H1 (cell line): ENCODE measurements at regions not wholly inside any gene's neighbourhood (a gene's known extent, or its start where the extent isn't known, plus 50 kb on each side); places are given as distances from the start of the nearest gene placed in this dataset.

Experiments used
- CTCF ChIA-PET: fragments of 300-600 bp; sonication (Branson Sonifier 250); formaldehyde crosslinking; loops from one replicate; lab custom pipeline; 2021; ENCODE audit not compliant: partially characterized antibody; lab: Charles Lee
- POLR2A ChIA-PET: fragments of 300-600 bp; sonication (Branson Sonifier 250); formaldehyde crosslinking; loops from one replicate; lab custom pipeline; 2021; ENCODE audit warnings: inconsistent platforms; ENCODE audit not compliant: partially characterized antibody; lab: Charles Lee
- DNase-seq, 2 experiments: peaks; one replicate each; pipeline versions ENCODE4 v3.0.0 to v3.0.0-alpha.2; 2010 to 2022; ENCODE audit warnings: low spot score in 2 of 2, low read depth in 1 of 2, mixed read lengths in 1 of 2
- FAIRE-seq: peaks from 2 replicates; lab custom pipeline; 2011; peaks lifted over from hg19 to GRCh38; lab: Jason Lieb, UNC
- H2AFZ ChIP-seq: 2 replicates; pipeline ENCODE4 v1.8.1; 2012; ENCODE audit warnings: low read length, inconsistent platforms
- H2AK5ac ChIP-seq: 2 replicates; pipeline ENCODE4 v1.6.1; 2013; ENCODE audit warnings: low read depth, low read length
- H2BK120ac ChIP-seq: replicated peaks from 2 replicates; pipeline ENCODE3; 2013; ENCODE audit warnings: low read depth, low read length, inconsistent platforms
- H2BK12ac ChIP-seq: 2 replicates; pipeline ENCODE4 v1.6.1; 2013; ENCODE audit warnings: low read depth, low read length
- H2BK15ac ChIP-seq: 2 replicates; pipeline ENCODE4 v1.6.1; 2013; ENCODE audit warnings: low read length
- H2BK20ac ChIP-seq: 2 replicates; pipeline ENCODE4 v1.6.1; 2013; ENCODE audit warnings: low read length
- H2BK5ac ChIP-seq: 2 replicates; pipeline ENCODE4 v1.6.1; 2013; ENCODE audit warnings: low read depth, low read length
- H3K14ac ChIP-seq: 2 replicates; pipeline ENCODE4 v1.6.1; 2013; ENCODE audit warnings: inconsistent platforms; ENCODE audit not compliant: insufficient read length
- H3K18ac ChIP-seq: 2 replicates; pipeline ENCODE4 v1.6.1; 2013; ENCODE audit warnings: low read length; ENCODE audit errors: extremely low read depth
- H3K23ac ChIP-seq: 2 replicates; pipeline ENCODE4 v1.6.1; 2013; ENCODE audit warnings: inconsistent platforms; ENCODE audit not compliant: insufficient read length
- H3K23me2 ChIP-seq: 2 replicates; pipeline ENCODE4 v1.6.1; 2013; ENCODE audit warnings: low read depth, low read length
- H3K27ac ChIP-seq: 2 replicates; pipeline ENCODE4 v1.6.1; 2011; ENCODE audit warnings: low read depth, low read length, inconsistent platforms
- H3K27me3 ChIP-seq, 4 experiments: replicated peaks in 1 of 4; 1 replicate in 1 of 4; 2 replicates in 3 of 4; pipeline versions ENCODE4 v1.6.1 to v1.8.1; 2011 to 2013; ENCODE audit warnings: low read length in 3 of 4, mild to moderate bottlenecking in 3 of 4, inconsistent platforms in 2 of 4, mixed read lengths in 2 of 4, moderate library complexity in 1 of 4; ENCODE audit not compliant: control insufficient read depth in 3 of 4, insufficient read depth in 3 of 4; ENCODE audit errors: extremely low read depth in 1 of 4
- H3K36me3 ChIP-seq, 4 experiments: 2 replicates each; pipeline versions ENCODE4 v1.6.1 to v1.8.1; 2011 to 2013; ENCODE audit warnings: mild to moderate bottlenecking in 4 of 4, low read length in 3 of 4, moderate library complexity in 2 of 4, control low read depth in 1 of 4, inconsistent platforms in 1 of 4; ENCODE audit not compliant: insufficient read depth in 4 of 4, control insufficient read depth in 2 of 4
- H3K4ac ChIP-seq: replicated peaks from 2 replicates; pipeline ENCODE3; 2013; ENCODE audit warnings: low read length, low read depth, mixed read lengths, inconsistent platforms; ENCODE audit not compliant: insufficient read length
- H3K4me1 ChIP-seq, 4 experiments: replicated peaks in 1 of 4; 1 replicate in 1 of 4; 2 replicates in 3 of 4; pipeline versions ENCODE4 v1.6.1 to v1.8.1; 2011 to 2013; ENCODE audit warnings: low read length in 3 of 4, inconsistent platforms in 2 of 4, mixed read lengths in 1 of 4; ENCODE audit not compliant: insufficient read depth in 4 of 4, control insufficient read depth in 3 of 4
- H3K4me2 ChIP-seq, 2 experiments: 2 replicates each; pipeline versions ENCODE4 v1.6.1 to v1.8.1; 2011 to 2013; ENCODE audit warnings: low read depth in 2 of 2, low read length in 2 of 2, control low read depth in 1 of 2, inconsistent platforms in 1 of 2, mild to moderate bottlenecking in 1 of 2; ENCODE audit not compliant: insufficient read depth in 1 of 2
- H3K4me3 ChIP-seq, 4 experiments: fragments of 200-600, 300-600 bp in 1 of 4; sonication (generic), shearing (Covaris generic), sonication (Bioruptor Twin) in 1 of 4; 2 replicates each; pipeline versions ENCODE4 v1.5.1 to v1.8.1; 2011 to 2016; ENCODE audit warnings: low read length in 4 of 4, low read depth in 3 of 4, control low read depth in 2 of 4, inconsistent platforms in 2 of 4, mild to moderate bottlenecking in 2 of 4, mixed read lengths in 1 of 4, moderate library complexity in 1 of 4; ENCODE audit not compliant: insufficient read depth in 2 of 4; ENCODE audit errors: extremely low read depth in 1 of 4
- H3K56ac ChIP-seq: replicated peaks from 2 replicates; pipeline ENCODE3; 2013; ENCODE audit warnings: low read depth, mild to moderate bottlenecking, mixed read lengths, low read length, inconsistent platforms; ENCODE audit not compliant: insufficient read length
- H3K79me1 ChIP-seq: 2 replicates; pipeline ENCODE4 v1.6.1; 2013; ENCODE audit warnings: low read depth, low read length, control low read depth
- H3K79me2 ChIP-seq, 2 experiments: 2 replicates each; pipeline versions ENCODE4 v1.6.1 to v1.8.1; 2012 to 2013; ENCODE audit warnings: low read length in 2 of 2, mild to moderate bottlenecking in 2 of 2, inconsistent platforms in 1 of 2; ENCODE audit not compliant: insufficient read depth in 2 of 2, control insufficient read depth in 1 of 2
- H3K9ac ChIP-seq, 4 experiments: replicated peaks in 1 of 4; 1 replicate in 1 of 4; 2 replicates in 3 of 4; pipeline versions ENCODE4 v1.6.1 to v1.8.1; 2011 to 2013; ENCODE audit warnings: low read depth in 3 of 4, low read length in 3 of 4, control low read depth in 2 of 4, mild to moderate bottlenecking in 2 of 4, moderate library complexity in 2 of 4, inconsistent platforms in 1 of 4; ENCODE audit errors: extremely low read depth in 1 of 4
- H3K9me3 ChIP-seq, 2 experiments: 2 replicates each; pipeline versions ENCODE4 v1.6.1 to v1.8.1; 2012 to 2013; ENCODE audit warnings: mild to moderate bottlenecking in 2 of 2, moderate library complexity in 2 of 2, control low read depth in 1 of 2, inconsistent platforms in 1 of 2, low read depth in 1 of 2, low read length in 1 of 2, mixed read lengths in 1 of 2; ENCODE audit not compliant: insufficient read depth in 2 of 2
- H4K20me1 ChIP-seq, 2 experiments: replicated peaks in 1 of 2; 2 replicates each; pipeline versions ENCODE3 to v1.8.1; 2011 to 2013; ENCODE audit warnings: inconsistent platforms in 2 of 2, low read length in 2 of 2, mild to moderate bottlenecking in 1 of 2; ENCODE audit not compliant: insufficient read depth in 2 of 2, control insufficient read depth in 1 of 2
- H4K5ac ChIP-seq: 2 replicates; pipeline ENCODE4 v1.6.1; 2013; ENCODE audit warnings: low read length, low read depth, mixed read lengths, inconsistent platforms; ENCODE audit not compliant: insufficient read length
- H4K8ac ChIP-seq: 2 replicates; pipeline ENCODE4 v1.8.0; 2013; ENCODE audit warnings: mild to moderate bottlenecking, moderate library complexity, low read length, inconsistent platforms; ENCODE audit not compliant: insufficient read depth; ENCODE audit errors: extremely low read depth
- H4K91ac ChIP-seq: replicated peaks from 2 replicates; pipeline ENCODE3; 2013; ENCODE audit warnings: low read length, mixed read lengths, inconsistent platforms; ENCODE audit not compliant: insufficient read length
- BRCA1 ChIP-seq: IDR thresholded peaks from 2 replicates; pipeline ENCODE4 v1.6.1; 2012; ENCODE audit warnings: low read depth, low read length, improper control_type of control experiment
- CHD2 ChIP-seq: IDR thresholded peaks from 2 replicates; pipeline ENCODE4 v1.6.1; 2012; ENCODE audit warnings: low read length, improper control_type of control experiment
- CREB1 ChIP-seq: IDR thresholded peaks from 2 replicates; pipeline ENCODE4 v1.6.1; 2012; ENCODE audit warnings: inconsistent platforms
- HDAC2 ChIP-seq, 2 experiments: fragments of 300-600 bp in 1 of 2; sonication (generic) in 1 of 2; IDR thresholded peaks; 2 replicates each; pipeline ENCODE4 v1.6.1; 2011 to 2012; ENCODE audit warnings: low read depth in 2 of 2, low read length in 2 of 2, mild to moderate bottlenecking in 2 of 2, moderate library complexity in 2 of 2, borderline replicate concordance in 1 of 2, inconsistent platforms in 1 of 2
- MAFK ChIP-seq: IDR thresholded peaks from 2 replicates; pipeline ENCODE4 v1.6.1; 2012; ENCODE audit warnings: low read depth, mild to moderate bottlenecking, improper control_type of control experiment, low read length
- RFX5 ChIP-seq: IDR thresholded peaks from 2 replicates; pipeline ENCODE4 v1.6.1; 2011; ENCODE audit warnings: low read depth, low read length, improper control_type of control experiment, borderline replicate concordance
- RNF2 ChIP-seq: fragments of 200-900, 300-1000 bp; sonication (generic); IDR thresholded peaks from 2 replicates; pipeline ENCODE4 v1.7.1; 2016; ENCODE audit warnings: borderline replicate concordance, low read depth, mild to moderate bottlenecking, antibody characterized with exemption, low read length; ENCODE audit not compliant: poor library complexity, severe bottlenecking; ENCODE audit errors: missing control alignments
- RXRA ChIP-seq: IDR thresholded peaks from 2 replicates; pipeline ENCODE4 v1.6.1; 2011; ENCODE audit warnings: low read depth, mild to moderate bottlenecking, low read length, moderate library complexity; ENCODE audit not compliant: insufficient read depth
- SIX5 ChIP-seq: IDR thresholded peaks from 2 replicates; pipeline ENCODE4 v1.6.1; 2011; ENCODE audit warnings: mild to moderate bottlenecking, low read depth, low read length
- SUZ12 ChIP-seq: fragments of 200-600 bp; sonication (generic); IDR thresholded peaks from 2 replicates; pipeline ENCODE4 v1.6.1; 2012; ENCODE audit warnings: mild to moderate bottlenecking, inconsistent platforms, low read length, moderate library complexity, mixed read lengths
- TCF12 ChIP-seq: IDR thresholded peaks from 2 replicates; pipeline ENCODE4 v1.6.1; 2011; ENCODE audit warnings: low read depth, mild to moderate bottlenecking, low read length
- WGBS, 2 experiments: shearing (Covaris generic) in 1 of 2; methylation state at CpG; one replicate each; pipeline versions ENCODE4 v1.1.6 to v1.1.7; 2013 to 2015; ENCODE audit warnings: low lambda C conversion rate in 2 of 2, mixed read lengths in 2 of 2, inconsistent platforms in 1 of 2, low coverage in 1 of 2, missing lambda C conversion rate in 1 of 2; ENCODE audit not compliant: insufficient replicate concordance in 2 of 2, insufficient coverage in 1 of 2, insufficient read length in 1 of 2; ENCODE audit errors: extremely low coverage in 1 of 2, missing lambda C conversion rate in 1 of 2; 5-methylcytosine and 5-hydroxymethylcytosine counted together

- no peaks in the 10 kb centered on the region for H3K23me2 ChIP-seq
- CTCF ChIA-PET = interaction anchor here (1.1 to 2.1 kb wide), 3 partner anchors 14 to 22 kb away, joined by 4 to 7 read pairs (median 5); no protein-coding TSS in a partner anchor
- no peak for TF ChIP-seq SUZ12
- no peak for TF ChIP-seq BRCA1
- no peak for TF ChIP-seq CREB1
- TF ChIP-seq RFX5 = no peak
- no peak for TF ChIP-seq HDAC2 (IDR thresholded peaks at IDR 0.05; ENCODE audit: borderline replicate concordance in 1 of 2, low read depth in 2 of 2, low read length in 2 of 2)
- no peak for TF ChIP-seq MAFK
- no peak for TF ChIP-seq TCF12
- TF ChIP-seq SIX5 = no peak
- TF ChIP-seq CHD2 = no peak
- no peak for TF ChIP-seq RNF2
- no peak for TF ChIP-seq RXRA
Measured at GRCh38 chr2:129212299-129212958, 767.0 kb upstream of the RAB6C start.

More at GRCh38 chr2:129212299-129212958, 767.0 kb upstream of the RAB6C start:
- no peaks in the 10 kb centered on the region for H4K20me1 ChIP-seq
- H3K23ac ChIP-seq = no peak overlapping the region
- no peak overlapping the region for H2BK5ac ChIP-seq
- H2AFZ ChIP-seq = 0 out of 2 replicates have a peak overlapping the region, but pooled peaks have one; percentile 25
- no peak overlapping the region for H3K9ac ChIP-seq
- H3K79me1 ChIP-seq = no peaks in the 10 kb centered on the region
- H4K8ac ChIP-seq = no peak overlapping the region
- H3K27me3 ChIP-seq = no peaks in the 10 kb centered on the region
- no peak overlapping the region for H3K56ac ChIP-seq
- no peak overlapping the region for H2BK15ac ChIP-seq
- no peak overlapping the region for H2BK12ac ChIP-seq
- H3K36me3 ChIP-seq = no peaks in the 10 kb centered on the region
- no peaks in the 10 kb centered on the region for H3K79me2 ChIP-seq
- H3K4me1 ChIP-seq = no peaks in the 10 kb centered on the region
- H3K4ac ChIP-seq = no peak overlapping the region
- no peak overlapping the region for H2AK5ac ChIP-seq
- POLR2A ChIA-PET = no interaction called here
- H3K18ac ChIP-seq = no peak overlapping the region
- 91% methylated on average over 5 of the region's 5 CpGs; no CpG with 5 or more reads in 1 of the 2 experiments for WGBS, 2 experiments
- H3K14ac ChIP-seq = no peak overlapping the region
- no peak for DNase-seq
- no peak overlapping the region for H3K27ac ChIP-seq
- H4K5ac ChIP-seq = no peak overlapping the region
- H2BK120ac ChIP-seq = no peak overlapping the region
- H4K91ac ChIP-seq = no peak overlapping the region
- no peak for FAIRE-seq
- H3K4me2 ChIP-seq = no peak overlapping the region
- no peak overlapping the region for H3K4me3 ChIP-seq
- H2BK20ac ChIP-seq = no peak overlapping the region
- no peaks in the 10 kb centered on the region for H3K9me3 ChIP-seq
